ENCODE measurements at regions not wholly inside any gene's neighbourhood (a gene's known extent, or its start where the extent isn't known, plus 50 kb on each side); places are given as distances from the start of the nearest gene placed in this dataset.

DNA sequence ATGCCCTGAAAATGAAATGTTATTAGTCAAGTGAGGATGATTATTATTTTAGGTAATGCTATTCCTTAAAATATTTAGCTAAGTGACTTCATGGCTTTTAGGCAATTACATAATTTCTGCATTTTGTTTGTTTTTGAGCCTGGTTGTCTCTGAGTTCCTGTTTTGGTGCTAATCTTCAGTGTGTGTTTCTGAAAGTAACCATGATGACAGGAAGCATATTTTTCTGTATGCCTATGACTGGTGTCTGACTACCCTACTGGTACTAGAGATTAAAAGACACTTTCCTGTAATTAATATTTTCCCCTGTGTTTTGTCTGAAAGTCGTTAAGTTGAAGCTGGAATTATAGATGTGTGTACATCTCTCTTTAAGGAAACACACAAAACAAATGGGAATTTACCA lies 295.0 kb upstream of the SPRED2 start:
- TF ChIP-seq, protein P1, sequence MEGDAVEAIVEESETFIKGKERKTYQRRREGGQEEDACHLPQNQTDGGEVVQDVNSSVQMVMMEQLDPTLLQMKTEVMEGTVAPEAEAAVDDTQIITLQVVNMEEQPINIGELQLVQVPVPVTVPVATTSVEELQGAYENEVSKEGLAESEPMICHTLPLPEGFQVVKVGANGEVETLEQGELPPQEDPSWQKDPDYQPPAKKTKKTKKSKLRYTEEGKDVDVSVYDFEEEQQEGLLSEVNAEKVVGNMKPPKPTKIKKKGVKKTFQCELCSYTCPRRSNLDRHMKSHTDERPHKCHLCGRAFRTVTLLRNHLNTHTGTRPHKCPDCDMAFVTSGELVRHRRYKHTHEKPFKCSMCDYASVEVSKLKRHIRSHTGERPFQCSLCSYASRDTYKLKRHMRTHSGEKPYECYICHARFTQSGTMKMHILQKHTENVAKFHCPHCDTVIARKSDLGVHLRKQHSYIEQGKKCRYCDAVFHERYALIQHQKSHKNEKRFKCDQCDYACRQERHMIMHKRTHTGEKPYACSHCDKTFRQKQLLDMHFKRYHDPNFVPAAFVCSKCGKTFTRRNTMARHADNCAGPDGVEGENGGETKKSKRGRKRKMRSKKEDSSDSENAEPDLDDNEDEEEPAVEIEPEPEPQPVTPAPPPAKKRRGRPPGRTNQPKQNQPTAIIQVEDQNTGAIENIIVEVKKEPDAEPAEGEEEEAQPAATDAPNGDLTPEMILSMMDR (IDR thresholded peaks at IDR 0.05), result no peak
- TF ChIP-seq RELA (CRISPR knock-in tag; IDR thresholded peaks at IDR 0.05; ENCODE audit: borderline replicate concordance), result no peak
- TF ChIP-seq CREB1 (CRISPR knock-in tag; IDR thresholded peaks at IDR 0.05), result no peak
- TF ChIP-seq ZNF232 (CRISPR knock-in tag; IDR thresholded peaks at IDR 0.05), result no peak
- TF ChIP-seq, protein P2, sequence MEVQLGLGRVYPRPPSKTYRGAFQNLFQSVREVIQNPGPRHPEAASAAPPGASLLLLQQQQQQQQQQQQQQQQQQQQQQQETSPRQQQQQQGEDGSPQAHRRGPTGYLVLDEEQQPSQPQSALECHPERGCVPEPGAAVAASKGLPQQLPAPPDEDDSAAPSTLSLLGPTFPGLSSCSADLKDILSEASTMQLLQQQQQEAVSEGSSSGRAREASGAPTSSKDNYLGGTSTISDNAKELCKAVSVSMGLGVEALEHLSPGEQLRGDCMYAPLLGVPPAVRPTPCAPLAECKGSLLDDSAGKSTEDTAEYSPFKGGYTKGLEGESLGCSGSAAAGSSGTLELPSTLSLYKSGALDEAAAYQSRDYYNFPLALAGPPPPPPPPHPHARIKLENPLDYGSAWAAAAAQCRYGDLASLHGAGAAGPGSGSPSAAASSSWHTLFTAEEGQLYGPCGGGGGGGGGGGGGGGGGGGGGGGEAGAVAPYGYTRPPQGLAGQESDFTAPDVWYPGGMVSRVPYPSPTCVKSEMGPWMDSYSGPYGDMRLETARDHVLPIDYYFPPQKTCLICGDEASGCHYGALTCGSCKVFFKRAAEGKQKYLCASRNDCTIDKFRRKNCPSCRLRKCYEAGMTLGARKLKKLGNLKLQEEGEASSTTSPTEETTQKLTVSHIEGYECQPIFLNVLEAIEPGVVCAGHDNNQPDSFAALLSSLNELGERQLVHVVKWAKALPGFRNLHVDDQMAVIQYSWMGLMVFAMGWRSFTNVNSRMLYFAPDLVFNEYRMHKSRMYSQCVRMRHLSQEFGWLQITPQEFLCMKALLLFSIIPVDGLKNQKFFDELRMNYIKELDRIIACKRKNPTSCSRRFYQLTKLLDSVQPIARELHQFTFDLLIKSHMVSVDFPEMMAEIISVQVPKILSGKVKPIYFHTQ (CRISPR knock-in tag; IDR thresholded peaks at IDR 0.05), result no peak
- TF ChIP-seq, protein P3, sequence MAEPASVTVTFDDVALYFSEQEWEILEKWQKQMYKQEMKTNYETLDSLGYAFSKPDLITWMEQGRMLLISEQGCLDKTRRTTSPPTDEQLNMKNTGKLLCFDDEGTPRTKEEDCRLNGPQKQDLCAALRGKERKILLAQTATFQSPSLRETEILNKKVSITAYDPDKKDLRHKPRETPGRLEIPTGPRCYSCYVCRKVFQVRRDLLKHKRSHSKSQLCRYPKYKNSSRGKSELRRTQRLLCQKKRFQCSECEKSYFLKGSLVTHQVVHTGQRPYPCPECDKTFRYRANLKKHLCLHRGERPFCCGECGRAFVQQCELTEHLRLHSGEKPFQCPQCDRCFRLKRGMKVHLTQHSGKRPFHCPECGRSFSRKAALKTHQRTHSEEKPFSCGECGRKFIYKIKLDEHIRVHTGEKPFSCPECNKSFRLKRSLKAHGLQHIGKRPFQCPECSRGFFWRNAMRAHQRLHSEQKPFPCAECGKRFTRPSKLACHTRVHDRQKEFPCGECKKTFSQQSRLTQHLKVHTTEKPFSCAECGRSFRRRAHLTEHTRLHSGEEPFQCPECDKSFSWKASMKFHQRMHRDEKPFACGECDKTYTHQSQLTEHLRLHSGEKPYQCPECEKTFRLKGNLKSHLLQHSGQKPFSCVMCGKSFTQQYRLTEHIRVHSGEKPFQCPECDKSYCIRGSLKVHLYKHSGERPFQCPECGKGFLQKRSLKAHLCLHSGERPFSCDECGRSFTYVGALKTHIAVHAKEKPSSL (CRISPR knock-in tag; conservative IDR thresholded peaks at IDR 0.05), result no peak
- TF ChIP-seq, protein P4, sequence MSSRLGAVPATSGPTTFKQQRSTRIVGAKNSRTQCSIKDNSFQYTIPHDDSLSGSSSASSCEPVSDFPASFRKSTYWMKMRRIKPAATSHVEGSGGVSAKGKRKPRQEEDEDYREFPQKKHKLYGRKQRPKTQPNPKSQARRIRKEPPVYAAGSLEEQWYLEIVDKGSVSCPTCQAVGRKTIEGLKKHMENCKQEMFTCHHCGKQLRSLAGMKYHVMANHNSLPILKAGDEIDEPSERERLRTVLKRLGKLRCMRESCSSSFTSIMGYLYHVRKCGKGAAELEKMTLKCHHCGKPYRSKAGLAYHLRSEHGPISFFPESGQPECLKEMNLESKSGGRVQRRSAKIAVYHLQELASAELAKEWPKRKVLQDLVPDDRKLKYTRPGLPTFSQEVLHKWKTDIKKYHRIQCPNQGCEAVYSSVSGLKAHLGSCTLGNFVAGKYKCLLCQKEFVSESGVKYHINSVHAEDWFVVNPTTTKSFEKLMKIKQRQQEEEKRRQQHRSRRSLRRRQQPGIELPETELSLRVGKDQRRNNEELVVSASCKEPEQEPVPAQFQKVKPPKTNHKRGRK (CRISPR knock-in tag; IDR thresholded peaks at IDR 0.05; ENCODE audit: borderline replicate concordance), result no peak
- TF ChIP-seq, protein P5, sequence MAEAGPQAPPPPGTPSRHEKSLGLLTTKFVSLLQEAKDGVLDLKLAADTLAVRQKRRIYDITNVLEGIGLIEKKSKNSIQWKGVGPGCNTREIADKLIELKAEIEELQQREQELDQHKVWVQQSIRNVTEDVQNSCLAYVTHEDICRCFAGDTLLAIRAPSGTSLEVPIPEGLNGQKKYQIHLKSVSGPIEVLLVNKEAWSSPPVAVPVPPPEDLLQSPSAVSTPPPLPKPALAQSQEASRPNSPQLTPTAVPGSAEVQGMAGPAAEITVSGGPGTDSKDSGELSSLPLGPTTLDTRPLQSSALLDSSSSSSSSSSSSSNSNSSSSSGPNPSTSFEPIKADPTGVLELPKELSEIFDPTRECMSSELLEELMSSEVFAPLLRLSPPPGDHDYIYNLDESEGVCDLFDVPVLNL (CRISPR knock-in tag; IDR thresholded peaks at IDR 0.05; ENCODE audit: borderline replicate concordance, low read depth), result no peak

Data from WTC11 (cell line).